ENCODE measurements at regions not wholly inside any gene's neighbourhood (a gene's known extent, or its start where the extent isn't known, plus 50 kb on each side); places are given as distances from the start of the nearest gene placed in this dataset.

GRCh38 chr7:69070476-69070875 is 527.8 kb upstream of the AUTS2 start:
- TF ChIP-seq CTCF (IDR thresholded peaks at IDR 0.05 in 4 of 5, conservative IDR thresholded peaks at IDR 0.05 in 1 of 5) (no peak), POLR2A (IDR thresholded peaks at IDR 0.05) (no peak)

Measured in gastrocnemius medialis (tissue), 4 donors.